DMS53 (cell line): ENCODE measurements at regions not wholly inside any gene's neighbourhood (a gene's known extent, or its start where the extent isn't known, plus 50 kb on each side); places are given as distances from the start of the nearest gene placed in this dataset.
"Not testable (repeated sequence)": the region's sequence is repeated elsewhere in the genome, so short reads cannot be mapped to it uniquely, and the experiment has no call there.

ENCODE experiments used
- DNase-seq: peaks from one replicate; lab custom pipeline; 2025; lab: John Stamatoyannopoulos, UW

GRCh38 chr19:31529121-31529520 lies 179.9 kb upstream of the TSHZ3 start:
- DNase-seq = no peak

- DNase-seq = no peak
Observed at GRCh38 chr19:31530781-31531180, 181.5 kb upstream of the TSHZ3 start.

- no peak for DNase-seq
Observed at GRCh38 chr19:31531326-31531725, 182.1 kb upstream of the TSHZ3 start.

GRCh38 chr19:31532034-31532433 lies 182.8 kb upstream of the TSHZ3 start:
- no peak for DNase-seq

- DNase-seq = no peak
Observed at GRCh38 chr19:31533114-31533513, 183.9 kb upstream of the TSHZ3 start.

GRCh38 chr19:31534231-31534630 lies 185.0 kb upstream of the TSHZ3 start:
- no peak for DNase-seq

GRCh38 chr19:31534786-31535657 lies 185.8 kb upstream of the TSHZ3 start:
- DNase-seq = no peak

GRCh38 chr19:31535691-31536460 lies 186.6 kb upstream of the TSHZ3 start:
- DNase-seq = no peak

- no peak for DNase-seq
Observed at GRCh38 chr19:31537136-31537535, 187.9 kb upstream of the TSHZ3 start.

- not testable (repeated sequence) for DNase-seq
Observed at GRCh38 chr19:31537902-31538301, 188.7 kb upstream of the TSHZ3 start.

GRCh38 chr19:31538879-31539278 lies 189.6 kb upstream of the TSHZ3 start:
- DNase-seq = no peak

- no peak for DNase-seq
Observed at GRCh38 chr19:31539386-31539785, 190.2 kb upstream of the TSHZ3 start.

- DNase-seq = no peak
Observed at GRCh38 chr19:31541396-31541795, 192.2 kb upstream of the TSHZ3 start.

- no peak for DNase-seq
Observed at GRCh38 chr19:31543456-31543855, 194.2 kb upstream of the TSHZ3 start.

- no peak for DNase-seq
Observed at GRCh38 chr19:31545777-31546176, 196.5 kb upstream of the TSHZ3 start.

- no peak for DNase-seq
Observed at GRCh38 chr19:31546205-31546960, 197.1 kb upstream of the TSHZ3 start.

- DNase-seq = peak; percentile 2
Observed at GRCh38 chr19:31548941-31549340, 199.7 kb upstream of the TSHZ3 start.

- no peak for DNase-seq
Observed at GRCh38 chr19:31553112-31553845, 204.0 kb upstream of the TSHZ3 start.

GRCh38 chr19:31553846-31554215 lies 204.6 kb upstream of the TSHZ3 start:
- no peak for DNase-seq

GRCh38 chr19:31554360-31554759 lies 205.1 kb upstream of the TSHZ3 start:
- DNase-seq = no peak

GRCh38 chr19:31555634-31556215 lies 206.5 kb upstream of the TSHZ3 start:
- DNase-seq = no peak
